ENCODE measurements at regions not wholly inside any gene's neighbourhood (a gene's known extent, or its start where the extent isn't known, plus 50 kb on each side); places are given as distances from the start of the nearest gene placed in this dataset.

DNA sequence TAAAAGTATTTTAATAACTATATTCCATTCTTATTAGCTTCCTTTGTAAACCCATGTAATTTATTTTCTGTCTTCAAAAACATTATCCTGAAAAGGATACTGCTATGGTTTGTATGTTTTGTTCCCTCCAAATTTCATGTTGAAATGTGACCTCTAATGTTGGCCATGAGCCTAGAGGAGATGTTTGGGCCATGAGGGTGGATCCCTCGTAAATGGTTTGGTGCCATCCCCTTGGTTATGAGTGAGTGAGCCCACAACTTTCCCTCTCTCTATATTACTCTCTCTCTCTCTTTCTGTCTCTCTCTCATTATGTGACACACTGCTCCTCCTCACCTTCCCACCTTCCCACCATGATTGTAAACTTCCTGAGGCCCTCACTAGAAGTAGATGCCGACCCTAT is 357.7 kb downstream of the MFSD1 start:
- TF ChIP-seq POLR2A (IDR thresholded peaks at IDR 0.05; ENCODE audit: low read depth, low read length) (no peak), TAF1 (IDR thresholded peaks at IDR 0.05; ENCODE audit: borderline replicate concordance, low read depth, low read length) (no peak), POLR2AphosphoS5 (IDR thresholded peaks at IDR 0.05; ENCODE audit: low read depth, low read length) (no peak)

Data from GM12892 (cell line).